Endothelial cell of umbilical vein (primary cell): ENCODE measurements at regions not wholly inside any gene's neighbourhood (a gene's known extent, or its start where the extent isn't known, plus 50 kb on each side); places are given as distances from the start of the nearest gene placed in this dataset.

Experiments used
- BruUV-seq: library from RNA; stranded (reverse); fragments of 400-500 nt; replicated peaks from 2 replicates; lab custom pipeline; 2021; lab: Mats Ljungman, UMichigan
- CTCF ChIA-PET: fragments of 300-600, 350-600 bp; sonication (Branson Sonifier 250); formaldehyde crosslinking; loops from one replicate; lab custom pipeline; 2021; ENCODE audit warnings: antibody characterized with exemption, inconsistent platforms; lab: Charles Lee
- POLR2A ChIA-PET: fragments of 300-600, 350-600 bp; sonication (Branson Sonifier 250); formaldehyde crosslinking; loops from one replicate; lab custom pipeline; 2021; ENCODE audit warnings: antibody characterized with exemption, inconsistent platforms; lab: Charles Lee
- DNase-seq: peaks from one replicate; pipeline ENCODE4 v3.0.0-alpha.2; 2011; ENCODE audit warnings: low read depth, low spot score
- FAIRE-seq: peaks from 2 replicates; lab custom pipeline; 2011; peaks lifted over from hg19 to GRCh38; lab: Jason Lieb, UNC
- H2AFZ ChIP-seq: 2 replicates; pipeline ENCODE4 v1.6.0; 2012; ENCODE audit warnings: low read depth, low read length, control low read depth, inconsistent platforms
- H3K27ac ChIP-seq: 2 replicates; pipeline ENCODE4 v1.5.1; 2011; ENCODE audit warnings: low read depth, mild to moderate bottlenecking, control low read depth, low read length, moderate library complexity; ENCODE audit not compliant: insufficient read depth
- H3K27me3 ChIP-seq, 2 experiments: 2 replicates each; pipeline versions ENCODE4 v1.6.0 to v1.6.1; 2011; ENCODE audit warnings: low read length in 2 of 2, mixed read lengths in 1 of 2; ENCODE audit not compliant: control insufficient read depth in 2 of 2, insufficient read depth in 2 of 2
- H3K36me3 ChIP-seq, 2 experiments: 2 replicates in 1 of 2; 3 replicates in 1 of 2; pipeline ENCODE4 v1.5.1; 2011; ENCODE audit warnings: low read length in 2 of 2, mild to moderate bottlenecking in 1 of 2, moderate library complexity in 1 of 2; ENCODE audit not compliant: control insufficient read depth in 2 of 2, insufficient read depth in 2 of 2; ENCODE audit errors: extremely low read depth in 1 of 2
- H3K4me1 ChIP-seq: 3 replicates; pipeline ENCODE4 v1.5.1; 2011; ENCODE audit warnings: mild to moderate bottlenecking, low read length; ENCODE audit not compliant: control insufficient read depth, insufficient read depth; ENCODE audit errors: extremely low read depth
- H3K4me2 ChIP-seq: 2 replicates; pipeline ENCODE4 v1.6.1; 2011; ENCODE audit warnings: low read length, control low read depth, mixed read lengths; ENCODE audit not compliant: insufficient read depth
- H3K4me3 ChIP-seq, 3 experiments: fragments of 200-600 bp in 1 of 3; sonication (generic), shearing (Covaris generic) in 1 of 3; replicated peaks in 1 of 3; 2 replicates each; pipeline ENCODE4 v1.5.1; 2011 to 2016; ENCODE audit warnings: control low read depth in 3 of 3, low read length in 3 of 3, mild to moderate bottlenecking in 2 of 3, inconsistent platforms in 1 of 3, low read depth in 1 of 3, moderate library complexity in 1 of 3; ENCODE audit not compliant: insufficient read depth in 1 of 3
- H3K79me2 ChIP-seq: 2 replicates; pipeline ENCODE4 v1.6.0; 2012; ENCODE audit warnings: low read length, inconsistent platforms; ENCODE audit not compliant: control insufficient read depth, insufficient read depth
- H3K9ac ChIP-seq: replicated peaks from 2 replicates; pipeline ENCODE3; 2011; ENCODE audit warnings: low read length, control low read depth; ENCODE audit not compliant: insufficient read depth; ENCODE audit errors: extremely low read depth
- H3K9me1 ChIP-seq: replicated peaks from 3 replicates; pipeline ENCODE4 v1.6.0; 2011; ENCODE audit warnings: mild to moderate bottlenecking, low read length; ENCODE audit not compliant: control insufficient read depth, insufficient read depth; ENCODE audit errors: extremely low read depth
- H3K9me3 ChIP-seq: replicated peaks from 2 replicates; pipeline ENCODE4 v1.5.1; 2012; ENCODE audit warnings: low read length, inconsistent platforms; ENCODE audit not compliant: control insufficient read depth, insufficient read depth
- H4K20me1 ChIP-seq: replicated peaks from 2 replicates; pipeline ENCODE3; 2011; ENCODE audit warnings: mild to moderate bottlenecking, low read length; ENCODE audit not compliant: control insufficient read depth, insufficient read depth; ENCODE audit errors: extremely low read depth
- CTCF ChIP-seq, 2 donors: IDR thresholded peaks; 1 replicate in 1 of 2; 2 replicates in 1 of 2; pipeline ENCODE4 v1.5.1; 2011; ENCODE audit warnings: low read length in 2 of 2, mild to moderate bottlenecking in 2 of 2, moderate library complexity in 2 of 2, control low read depth in 1 of 2, inconsistent platforms in 1 of 2, low read depth in 1 of 2; ENCODE audit not compliant: insufficient read depth in 1 of 2; ENCODE audit errors: extremely low read depth in 1 of 2
- EZH2 ChIP-seq: IDR thresholded peaks from 2 replicates; pipeline ENCODE4 v1.6.1; 2012; ENCODE audit warnings: borderline replicate concordance, low read depth, mild to moderate bottlenecking, moderate library complexity, low read length, inconsistent platforms; ENCODE audit not compliant: severe bottlenecking
- FOS ChIP-seq: IDR thresholded peaks from 2 replicates; pipeline ENCODE4 v1.6.1; 2011; ENCODE audit warnings: mild to moderate bottlenecking, low read length, moderate library complexity, borderline replicate concordance; ENCODE audit not compliant: insufficient read depth
- GATA2 ChIP-seq: IDR thresholded peaks from 2 replicates; pipeline ENCODE4 v1.7.0; 2011; ENCODE audit warnings: low read depth, mild to moderate bottlenecking, moderate library complexity, mixed read lengths, low read length; ENCODE audit not compliant: insufficient read length, insufficient read depth
- JUN ChIP-seq: IDR thresholded peaks from 2 replicates; pipeline ENCODE4 v1.6.1; 2011; ENCODE audit warnings: borderline replicate concordance, low read depth; ENCODE audit not compliant: insufficient read length, insufficient read depth
- MAX ChIP-seq: IDR thresholded peaks from 2 replicates; pipeline ENCODE4 v1.6.1; 2011; ENCODE audit not compliant: insufficient read depth, insufficient read length
- MYC ChIP-seq: IDR thresholded peaks from one replicate; pipeline ENCODE4 v1.6.1; 2011; ENCODE audit warnings: mild to moderate bottlenecking, low read depth, low read length
- POLR2A ChIP-seq: IDR thresholded peaks from 2 replicates; pipeline ENCODE4 v1.6.1; 2012; ENCODE audit warnings: low read depth, mild to moderate bottlenecking, control low read depth, low read length
- POLR2AphosphoS5 ChIP-seq: IDR thresholded peaks from 2 replicates; pipeline ENCODE4 v1.6.1; 2012; ENCODE audit warnings: low read depth, mild to moderate bottlenecking, control low read depth, low read length, moderate library complexity; ENCODE audit not compliant: insufficient read depth
- dilution Hi-C: fragments of 300-500 bp; cut with MboI; formaldehyde crosslinking; loops from one replicate; pipeline ENCODE4 v1.15.0; 2019; ENCODE audit warnings: low sequenced_read_pairs; ENCODE audit not compliant: extremely low pct_ligation_motif_present
- intact Hi-C: fragments of 100-400 bp; cut with micrococcal nuclease; formaldehyde crosslinking; loops from one replicate; pipeline ENCODE4 v1.10.0; 2022

DNA sequence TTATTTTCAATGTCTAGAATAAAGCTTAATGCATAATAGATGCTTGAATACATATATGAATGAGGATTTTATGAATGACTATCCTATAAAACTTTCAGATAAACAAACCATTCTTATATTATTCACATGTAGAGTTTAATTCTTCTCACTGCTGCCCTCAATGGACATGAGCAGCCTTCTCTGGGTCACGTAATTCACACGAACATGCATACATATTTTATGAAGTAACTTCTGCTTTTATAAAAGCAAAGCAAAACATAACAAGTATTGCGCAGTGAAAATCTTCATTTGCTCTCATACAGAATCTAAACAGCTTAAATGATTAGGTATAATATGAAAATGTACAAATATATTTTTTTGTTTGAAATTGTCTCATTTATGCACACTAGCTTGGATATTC lies 116.7 kb downstream of the TMA16 start:
- FAIRE-seq: no peak
- intact Hi-C loops: no loop called here

More for the DNA sequence above, 116.7 kb downstream of the TMA16 start:
- no peak for TF ChIP-seq GATA2
- TF ChIP-seq EZH2: no peak
- TF ChIP-seq MAX: no peak
- no peak for TF ChIP-seq FOS
- no peak for TF ChIP-seq CTCF (IDR thresholded peaks at IDR 0.05; ENCODE audit: extremely low read depth in 1 of 2, insufficient read depth in 1 of 2, low read depth in 1 of 2, low read length in 2 of 2)
- TF ChIP-seq POLR2AphosphoS5: no peak
- TF ChIP-seq POLR2A: no peak
- no peak for TF ChIP-seq MYC
- no peak for TF ChIP-seq JUN
- H3K4me3 ChIP-seq: no peak overlapping the region
- ChIA-PET CTCF (no interaction called here), POLR2A (no interaction called here)
- H3K27me3 ChIP-seq: no peaks in the 10 kb centered on the region
- H3K36me3 ChIP-seq: no peaks in the 10 kb centered on the region
- H4K20me1 ChIP-seq: no peaks in the 10 kb centered on the region
- no peak overlapping the region for H3K27ac ChIP-seq
- H2AFZ ChIP-seq: no peak overlapping the region
- H3K9me1 ChIP-seq: no peaks in the 10 kb centered on the region
- DNase-seq: no peak
- no peaks in the 10 kb centered on the region for H3K4me1 ChIP-seq
- dilution Hi-C loops: no loop called here
- H3K79me2 ChIP-seq: no peaks in the 10 kb centered on the region
- no peak overlapping the region for H3K4me2 ChIP-seq
- no TSS peak for BruUV-seq
- no peak overlapping the region for H3K9ac ChIP-seq
- no peaks in the 10 kb centered on the region for H3K9me3 ChIP-seq
